ENCODE measurements at regions not wholly inside any gene's neighbourhood (a gene's known extent, or its start where the extent isn't known, plus 50 kb on each side); places are given as distances from the start of the nearest gene placed in this dataset.

- no peaks in the 10 kb centered on the region for H3K27me3 ChIP-seq (ENCODE audit: control insufficient read depth, insufficient read depth, low read length)
- no peaks in the 10 kb centered on the region for H3K4me1 ChIP-seq (ENCODE audit: control insufficient read depth, insufficient read depth, low read length)
- no peaks in the 10 kb centered on the region for H3K27me3 Mint-ChIP-seq (ENCODE audit: low read depth in 2 of 2)
- ATAC-seq = no peak
- H3K4me3 ChIP-seq (ENCODE audit: low read length) = no peak overlapping the region
- H3K9me3 ChIP-seq (ENCODE audit: control insufficient read depth, insufficient read depth, low read length) = peaks cover 4% of the 10 kb centered on the region
- no peak overlapping the region for H3K27ac ChIP-seq (ENCODE audit: low read length)
- H3K27ac Mint-ChIP-seq = no peak overlapping the region
- no peaks in the 10 kb centered on the region for H3K36me3 ChIP-seq (ENCODE audit: control insufficient read depth, insufficient read depth, low read length)
- TF ChIP-seq CTCF (IDR thresholded peaks at IDR 0.05) = no peak
- no peak overlapping the region for H3K4me3 Mint-ChIP-seq
- no peaks in the 10 kb centered on the region for H3K4me1 Mint-ChIP-seq
- DNase-seq = no peak
- no peaks in the 10 kb centered on the region for H3K36me3 Mint-ChIP-seq
- intact Hi-C loops (cut with micrococcal nuclease) = no loop called here
- peaks cover 5 to 8% of the 10 kb centered on the region in 2 donors for H3K9me3 Mint-ChIP-seq
- 89% methylated on average over 3 of the region's 3 CpGs for WGBS (ENCODE audit: insufficient coverage)
Observed at GRCh38 chr7:67608806-67609205, 612.2 kb downstream of the TYW1 start.

GRCh38 chr7:67610897-67611296 is 614.3 kb downstream of the TYW1 start:
- no peaks in the 10 kb centered on the region for H3K36me3 ChIP-seq (ENCODE audit: control insufficient read depth, insufficient read depth, low read length)
- Mint-ChIP-seq H3K4me3 (no peak overlapping the region), H3K27ac (no peak overlapping the region), H3K4me1 (no peaks in the 10 kb centered on the region), H3K9me3 (peaks cover 2% of the 10 kb centered on the region in 2 donors), H3K27me3 (ENCODE audit: low read depth in 2 of 2) (no peaks in the 10 kb centered on the region), H3K36me3 (no peaks in the 10 kb centered on the region)
- DNase-seq (no peak), ATAC-seq (no peak)
- no peak overlapping the region for H3K4me3 ChIP-seq (ENCODE audit: low read length)
- 90% methylated on average over 6 of the region's 6 CpGs for WGBS (ENCODE audit: insufficient coverage)
- H3K9me3 ChIP-seq (ENCODE audit: control insufficient read depth, insufficient read depth, low read length) = peaks cover 4% of the 10 kb centered on the region
- no peaks in the 10 kb centered on the region for H3K27me3 ChIP-seq (ENCODE audit: control insufficient read depth, insufficient read depth, low read length)
- H3K4me1 ChIP-seq (ENCODE audit: control insufficient read depth, insufficient read depth, low read length) = no peaks in the 10 kb centered on the region
- no peak overlapping the region for H3K27ac ChIP-seq (ENCODE audit: low read length)
- intact Hi-C loops (cut with micrococcal nuclease) = no loop called here
- no peak for TF ChIP-seq CTCF (IDR thresholded peaks at IDR 0.05)

DNA sequence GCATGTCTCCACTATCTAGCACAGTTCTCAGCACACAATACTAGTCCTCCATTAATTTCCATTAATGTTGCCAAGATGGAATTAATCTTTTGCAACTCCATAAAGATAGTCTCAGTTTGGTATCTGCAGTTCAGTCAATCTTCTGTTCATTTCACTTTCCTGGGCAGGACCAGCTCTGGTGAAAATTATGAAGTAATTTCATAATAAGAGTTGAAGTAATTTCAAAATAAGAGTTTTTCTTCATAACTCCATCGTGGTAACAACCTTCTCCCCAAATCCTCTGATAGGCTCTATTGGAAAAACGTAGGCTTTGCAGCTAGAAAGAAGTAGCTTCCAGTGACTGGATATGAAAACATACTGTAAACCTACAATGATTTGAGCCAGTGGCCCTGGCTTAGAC is 618.2 kb downstream of the TYW1 start:
- ATAC-seq = no peak
- Mint-ChIP-seq H3K27ac (no peak overlapping the region), H3K4me1 (no peaks in the 10 kb centered on the region), H3K9me3 (peaks cover 0 to 4% of the 10 kb centered on the region in 2 donors), H3K36me3 (no peaks in the 10 kb centered on the region), H3K4me3 (no peak overlapping the region), H3K27me3 (ENCODE audit: low read depth in 2 of 2) (peaks cover 0 to 14% of the 10 kb centered on the region in 2 donors)
- Histone ChIP-seq H3K4me1 (ENCODE audit: control insufficient read depth, insufficient read depth, low read length) (no peaks in the 10 kb centered on the region), H3K4me3 (ENCODE audit: low read length) (no peak overlapping the region), H3K27me3 (ENCODE audit: control insufficient read depth, insufficient read depth, low read length) (no peaks in the 10 kb centered on the region), H3K9me3 (ENCODE audit: control insufficient read depth, insufficient read depth, low read length) (peaks cover 4% of the 10 kb centered on the region), H3K27ac (ENCODE audit: low read length) (no peak overlapping the region), H3K36me3 (ENCODE audit: control insufficient read depth, insufficient read depth, low read length) (no peaks in the 10 kb centered on the region)
- no peak for DNase-seq
- 58% methylated on average over 1 of the region's 2 CpGs for WGBS (ENCODE audit: insufficient coverage)
- no peak for TF ChIP-seq CTCF (IDR thresholded peaks at IDR 0.05)
- intact Hi-C loops (cut with micrococcal nuclease) = no loop called here

DNA sequence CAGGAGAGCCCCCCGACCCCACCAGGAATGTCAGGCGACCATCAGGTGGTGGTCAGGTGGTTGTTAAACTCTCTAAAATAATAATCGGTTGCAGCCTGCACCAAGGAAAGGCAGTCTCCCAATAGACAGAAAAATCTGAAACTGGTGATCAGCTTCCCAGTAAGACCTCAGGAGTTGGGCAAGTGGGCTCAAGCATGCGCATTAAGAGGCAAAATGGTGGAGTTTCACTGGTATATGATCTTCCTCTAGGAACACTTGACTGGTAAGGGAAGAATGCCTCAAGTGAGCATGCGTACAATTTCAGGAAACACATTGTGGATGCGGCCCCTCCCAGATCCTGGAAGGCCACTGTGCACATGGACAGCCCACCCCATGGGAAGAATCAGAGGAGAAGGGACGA is 619.9 kb downstream of the TYW1 start:
- Histone ChIP-seq H3K4me3 (ENCODE audit: low read length) (no peak overlapping the region), H3K36me3 (ENCODE audit: control insufficient read depth, insufficient read depth, low read length) (no peaks in the 10 kb centered on the region), H3K27me3 (ENCODE audit: control insufficient read depth, insufficient read depth, low read length) (no peaks in the 10 kb centered on the region), H3K4me1 (ENCODE audit: control insufficient read depth, insufficient read depth, low read length) (no peaks in the 10 kb centered on the region), H3K27ac (ENCODE audit: low read length) (no peak overlapping the region), H3K9me3 (ENCODE audit: control insufficient read depth, insufficient read depth, low read length) (peaks cover 4% of the 10 kb centered on the region)
- no peak for ATAC-seq
- WGBS (ENCODE audit: insufficient coverage) = 83% methylated on average over 7 of the region's 7 CpGs
- Mint-ChIP-seq H3K27me3 (ENCODE audit: low read depth in 2 of 2) (peaks cover 2 to 20% of the 10 kb centered on the region in 2 donors), H3K36me3 (no peaks in the 10 kb centered on the region), H3K9me3 (peaks cover 0 to 4% of the 10 kb centered on the region in 2 donors), H3K27ac (no peak overlapping the region), H3K4me3 (no peak overlapping the region), H3K4me1 (no peaks in the 10 kb centered on the region)
- intact Hi-C loops (cut with micrococcal nuclease) = no loop called here
- no peak for TF ChIP-seq CTCF (IDR thresholded peaks at IDR 0.05)
- DNase-seq = no peak

Data from natural killer cell (primary cell).